ENCODE measurements at regions not wholly inside any gene's neighbourhood (a gene's known extent, or its start where the extent isn't known, plus 50 kb on each side); places are given as distances from the start of the nearest gene placed in this dataset.

DNA sequence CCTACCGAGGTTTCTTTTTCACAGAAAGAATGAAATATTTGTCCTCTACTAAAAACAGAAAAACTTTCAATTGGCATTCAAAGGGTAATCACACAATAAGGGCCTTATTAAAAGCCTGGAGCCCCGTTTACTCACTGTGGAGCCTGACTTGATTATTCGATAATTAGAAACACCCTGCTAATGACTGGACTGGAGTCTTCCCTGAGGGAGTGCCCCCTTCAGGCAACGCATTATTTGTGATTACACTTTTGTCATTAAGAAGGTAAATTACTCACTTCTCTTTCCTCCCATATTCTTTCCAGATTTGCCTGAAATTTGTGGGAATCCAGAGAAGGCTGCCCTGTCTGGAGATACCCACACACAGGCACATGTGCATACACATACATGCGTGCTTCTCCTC, 444.2 kb upstream of the NPVF start:
- no peak for DNase-seq (ENCODE audit: low read depth)
- H3K4me3 ChIP-seq (ENCODE audit: low read depth, low read length), result no peak overlapping the region
- no peak for TF ChIP-seq CTCF (IDR thresholded peaks at IDR 0.05; ENCODE audit: control insufficient read depth, extremely low read depth, insufficient read depth)

- no peak overlapping the region for H3K4me3 ChIP-seq (ENCODE audit: low read depth, low read length)
- no peak for TF ChIP-seq CTCF (IDR thresholded peaks at IDR 0.05; ENCODE audit: control insufficient read depth, extremely low read depth, insufficient read depth)
- peak; percentile 55 for DNase-seq (ENCODE audit: low read depth)
These were observed 447.6 kb upstream of the NPVF start for GRCh38 chr7:25675789-25676474.

- H3K4me3 ChIP-seq (ENCODE audit: low read depth, low read length), result no peak overlapping the region
- no peak for TF ChIP-seq CTCF (IDR thresholded peaks at IDR 0.05; ENCODE audit: control insufficient read depth, extremely low read depth, insufficient read depth)
- no peak for DNase-seq (ENCODE audit: low read depth)
These were observed 449.3 kb upstream of the NPVF start for GRCh38 chr7:25677595-25677994.

GRCh38 chr7:25678215-25678614, 449.9 kb upstream of the NPVF start:
- DNase-seq (ENCODE audit: low read depth), result no peak
- TF ChIP-seq CTCF (IDR thresholded peaks at IDR 0.05; ENCODE audit: control insufficient read depth, extremely low read depth, insufficient read depth), result no peak
- H3K4me3 ChIP-seq (ENCODE audit: low read depth, low read length), result no peak overlapping the region

- H3K4me3 ChIP-seq (ENCODE audit: low read depth, low read length), result no peak overlapping the region
- DNase-seq (ENCODE audit: low read depth), result no peak
- TF ChIP-seq CTCF (IDR thresholded peaks at IDR 0.05; ENCODE audit: control insufficient read depth, extremely low read depth, insufficient read depth), result no peak
These were observed 452.4 kb upstream of the NPVF start for GRCh38 chr7:25680636-25681035.

- no peak for TF ChIP-seq CTCF (IDR thresholded peaks at IDR 0.05; ENCODE audit: control insufficient read depth, extremely low read depth, insufficient read depth)
- no peak for DNase-seq (ENCODE audit: low read depth)
- no peak overlapping the region for H3K4me3 ChIP-seq (ENCODE audit: low read depth, low read length)
These were observed 456.1 kb upstream of the NPVF start for GRCh38 chr7:25684360-25684759.

DNA sequence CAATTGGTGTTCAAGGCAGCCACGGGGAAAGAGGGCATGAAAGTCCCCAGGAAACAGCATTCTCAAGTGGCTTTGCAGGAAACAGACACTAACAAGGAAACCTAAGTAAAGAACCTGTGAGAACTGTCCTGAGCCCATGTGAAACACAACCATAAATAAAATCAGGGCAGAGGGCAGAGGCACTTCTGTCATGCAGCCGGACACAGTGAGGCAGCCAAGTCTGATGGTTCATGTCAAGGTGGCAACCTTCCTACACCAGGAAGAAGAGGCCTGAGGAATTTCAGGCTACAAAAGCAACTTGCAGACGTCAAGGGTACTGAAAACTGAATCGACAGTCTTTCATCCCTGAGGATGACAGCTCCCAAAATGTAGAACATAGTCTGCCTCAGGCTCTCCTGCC, 458.2 kb upstream of the NPVF start:
- TF ChIP-seq CTCF (IDR thresholded peaks at IDR 0.05; ENCODE audit: control insufficient read depth, extremely low read depth, insufficient read depth), result no peak
- no peak for DNase-seq (ENCODE audit: low read depth)
- no peak overlapping the region for H3K4me3 ChIP-seq (ENCODE audit: low read depth, low read length)

All from LNCaP clone FGC (cell line).